ENCODE measurements at regions not wholly inside any gene's neighbourhood (a gene's known extent, or its start where the extent isn't known, plus 50 kb on each side); places are given as distances from the start of the nearest gene placed in this dataset.

- no peak for DNase-seq
- TF ChIP-seq GATA1 (IDR thresholded peaks at IDR 0.05; ENCODE audit: low read depth, low read length) (no peak), POLR2A (IDR thresholded peaks at IDR 0.05; ENCODE audit: low read length) (no peak)
Measured at GRCh38 chr5:125496393-125496792, 750.0 kb upstream of the ZNF608 start.

- no peak for DNase-seq
- no peak for TF ChIP-seq GATA1 (IDR thresholded peaks at IDR 0.05; ENCODE audit: low read depth, low read length)
- TF ChIP-seq POLR2A (IDR thresholded peaks at IDR 0.05; ENCODE audit: low read length), result no peak
Measured at GRCh38 chr5:125497651-125498050, 751.2 kb upstream of the ZNF608 start.

- TF ChIP-seq GATA1 (IDR thresholded peaks at IDR 0.05; ENCODE audit: low read depth, low read length) (no peak), POLR2A (IDR thresholded peaks at IDR 0.05; ENCODE audit: low read length) (no peak)
- DNase-seq, result no peak
Measured at GRCh38 chr5:125499636-125500332, 753.3 kb upstream of the ZNF608 start.

GRCh38 chr5:125501396-125501795 is 755.0 kb upstream of the ZNF608 start:
- no peak for DNase-seq
- TF ChIP-seq POLR2A (IDR thresholded peaks at IDR 0.05; ENCODE audit: low read length) (no peak), GATA1 (IDR thresholded peaks at IDR 0.05; ENCODE audit: low read depth, low read length) (no peak)

- TF ChIP-seq GATA1 (IDR thresholded peaks at IDR 0.05; ENCODE audit: low read depth, low read length) (no peak), POLR2A (IDR thresholded peaks at IDR 0.05; ENCODE audit: low read length) (no peak)
- no peak for DNase-seq
Measured at GRCh38 chr5:125503946-125504345, 757.5 kb upstream of the ZNF608 start.

GRCh38 chr5:125505115-125505514 is 758.7 kb upstream of the ZNF608 start:
- no peak for DNase-seq
- TF ChIP-seq POLR2A (IDR thresholded peaks at IDR 0.05; ENCODE audit: low read length), result no peak
- no peak for TF ChIP-seq GATA1 (IDR thresholded peaks at IDR 0.05; ENCODE audit: low read depth, low read length)

GRCh38 chr5:125506124-125506523 is 759.7 kb upstream of the ZNF608 start:
- DNase-seq, result no peak
- TF ChIP-seq POLR2A (IDR thresholded peaks at IDR 0.05; ENCODE audit: low read length) (no peak), GATA1 (IDR thresholded peaks at IDR 0.05; ENCODE audit: low read depth, low read length) (no peak)

GRCh38 chr5:125508225-125508624 is 761.8 kb upstream of the ZNF608 start:
- DNase-seq, result no peak
- TF ChIP-seq GATA1 (IDR thresholded peaks at IDR 0.05; ENCODE audit: low read depth, low read length) (no peak), POLR2A (IDR thresholded peaks at IDR 0.05; ENCODE audit: low read length) (no peak)

- TF ChIP-seq POLR2A (IDR thresholded peaks at IDR 0.05; ENCODE audit: low read length) (no peak), GATA1 (IDR thresholded peaks at IDR 0.05; ENCODE audit: low read depth, low read length) (no peak)
- no peak for DNase-seq
Measured at GRCh38 chr5:125510651-125511050, 764.2 kb upstream of the ZNF608 start.

GRCh38 chr5:125517973-125518550 is 771.6 kb upstream of the ZNF608 start:
- DNase-seq, result no peak
- TF ChIP-seq POLR2A (IDR thresholded peaks at IDR 0.05; ENCODE audit: low read length) (no peak), GATA1 (IDR thresholded peaks at IDR 0.05; ENCODE audit: low read depth, low read length) (no peak)

GRCh38 chr5:125521289-125521688 is 774.9 kb upstream of the ZNF608 start:
- no peak for DNase-seq
- TF ChIP-seq GATA1 (IDR thresholded peaks at IDR 0.05; ENCODE audit: low read depth, low read length) (no peak), POLR2A (IDR thresholded peaks at IDR 0.05; ENCODE audit: low read length) (no peak)

- TF ChIP-seq POLR2A (IDR thresholded peaks at IDR 0.05; ENCODE audit: low read length) (no peak), GATA1 (IDR thresholded peaks at IDR 0.05; ENCODE audit: low read depth, low read length) (no peak)
- no peak for DNase-seq
Measured at GRCh38 chr5:125525356-125525755, 778.9 kb upstream of the ZNF608 start.

- DNase-seq, result no peak
- TF ChIP-seq GATA1 (IDR thresholded peaks at IDR 0.05; ENCODE audit: low read depth, low read length) (no peak), POLR2A (IDR thresholded peaks at IDR 0.05; ENCODE audit: low read length) (no peak)
Measured at GRCh38 chr5:125526966-125527365, 780.5 kb upstream of the ZNF608 start.

- TF ChIP-seq GATA1 (IDR thresholded peaks at IDR 0.05; ENCODE audit: low read depth, low read length) (no peak), POLR2A (IDR thresholded peaks at IDR 0.05; ENCODE audit: low read length) (no peak)
- no peak for DNase-seq
Measured at GRCh38 chr5:125528881-125529280, 782.4 kb upstream of the ZNF608 start.

Data from erythroblast (primary cell).